Skeletal muscle tissue (tissue), 3 donors: ENCODE measurements at regions not wholly inside any gene's neighbourhood (a gene's known extent, or its start where the extent isn't known, plus 50 kb on each side); places are given as distances from the start of the nearest gene placed in this dataset.
"Not testable (repeated sequence)": the region's sequence is repeated elsewhere in the genome, so short reads cannot be mapped to it uniquely, and the experiment has no call there.

Source experiments
- H3K27ac ChIP-seq: one replicate; pipeline ENCODE4 v1.7.0; 2013; ENCODE audit warnings: mild to moderate bottlenecking, low read depth, low read length, inconsistent platforms
- H3K27me3 ChIP-seq, 3 donors: one replicate each; pipeline ENCODE4 v1.7.0; 2013; ENCODE audit warnings: low read length in 3 of 3; ENCODE audit not compliant: control insufficient read depth in 3 of 3, insufficient read depth in 3 of 3
- H3K36me3 ChIP-seq, 3 donors: one replicate each; pipeline ENCODE4 v1.7.0; 2013; ENCODE audit warnings: low read length in 3 of 3; ENCODE audit not compliant: control insufficient read depth in 3 of 3, insufficient read depth in 3 of 3
- H3K4me1 ChIP-seq, 3 donors: one replicate each; pipeline ENCODE4 v1.7.0; 2013; ENCODE audit warnings: low read length in 3 of 3, mild to moderate bottlenecking in 3 of 3; ENCODE audit not compliant: control insufficient read depth in 3 of 3, insufficient read depth in 3 of 3
- H3K4me3 ChIP-seq, 3 donors: one replicate each; pipeline ENCODE4 v1.7.0; 2013; ENCODE audit warnings: low read length in 3 of 3
- H3K9ac ChIP-seq, 3 donors: one replicate each; pipeline ENCODE4 v1.7.0; 2013; ENCODE audit warnings: low read length in 3 of 3, mild to moderate bottlenecking in 3 of 3, moderate library complexity in 2 of 3, low read depth in 1 of 3
- H3K9me3 ChIP-seq, 3 donors: one replicate each; pipeline ENCODE4 v1.7.0; 2013; ENCODE audit warnings: low read length in 3 of 3; ENCODE audit not compliant: control insufficient read depth in 3 of 3
- donor health status: Osteomylitis.

DNA sequence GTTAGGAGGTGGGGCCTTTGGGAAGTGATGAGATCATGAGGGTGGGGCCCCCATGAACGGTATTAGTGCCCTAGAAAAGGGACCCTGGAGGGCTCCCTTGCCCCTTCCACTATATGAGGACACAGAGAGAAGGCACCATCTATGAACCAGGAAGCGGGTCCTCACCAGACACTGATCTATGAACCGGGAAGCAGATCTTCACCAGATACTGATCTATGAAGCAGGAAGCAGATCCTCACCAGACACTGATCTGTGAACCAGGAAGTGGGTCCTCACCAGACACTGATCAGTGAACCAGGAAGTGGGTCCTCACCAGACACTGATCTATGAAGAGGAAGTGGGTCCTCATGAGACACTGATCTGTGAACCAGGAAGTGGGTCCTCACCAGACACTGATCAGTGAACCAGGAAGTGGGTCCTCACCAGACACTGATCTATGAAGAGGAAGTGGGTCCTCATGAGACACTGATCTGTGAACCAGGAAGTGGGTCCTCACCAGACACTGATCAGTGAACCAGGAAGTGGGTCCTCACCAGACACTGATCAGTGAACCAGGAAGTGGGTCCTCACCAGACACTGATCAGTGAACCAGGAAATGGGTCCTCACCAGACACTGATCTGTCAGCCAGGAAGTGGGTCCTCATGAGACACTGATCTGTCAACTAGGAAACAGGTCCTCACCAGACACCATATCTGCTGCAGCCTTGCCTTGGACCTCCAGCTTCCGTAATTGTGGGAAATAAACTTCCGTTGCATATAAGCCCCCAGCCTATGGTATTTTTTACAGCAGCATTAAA, 316.1 kb downstream of the BRD1 start:
- not testable (repeated sequence) for H3K4me3 ChIP-seq, H3K27ac ChIP-seq, H3K9me3 ChIP-seq, H3K9ac ChIP-seq, H3K4me1 ChIP-seq, H3K36me3 ChIP-seq, H3K27me3 ChIP-seq

DNA sequence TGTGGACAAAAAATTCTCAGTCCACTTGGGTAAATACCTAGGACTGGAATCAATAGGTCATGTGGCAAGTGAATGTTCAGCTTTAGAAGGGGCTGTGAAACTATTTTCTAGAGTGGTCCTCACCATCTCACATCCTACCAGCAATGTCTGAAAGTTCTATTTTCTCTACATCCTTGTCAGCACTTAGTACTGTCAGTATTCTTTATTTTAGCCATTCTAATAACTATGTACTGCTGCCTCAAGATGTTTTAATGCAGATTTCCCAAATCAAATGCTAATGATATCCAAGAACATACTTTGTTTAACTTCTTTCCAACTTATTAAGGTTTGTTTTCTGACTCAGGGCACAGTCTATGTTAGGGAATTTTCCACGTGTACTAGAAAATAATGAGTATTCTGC, 317.0 kb downstream of the BRD1 start:
- Histone ChIP-seq H3K9ac (no peak overlapping the region), H3K27ac (no peak overlapping the region)

DNA sequence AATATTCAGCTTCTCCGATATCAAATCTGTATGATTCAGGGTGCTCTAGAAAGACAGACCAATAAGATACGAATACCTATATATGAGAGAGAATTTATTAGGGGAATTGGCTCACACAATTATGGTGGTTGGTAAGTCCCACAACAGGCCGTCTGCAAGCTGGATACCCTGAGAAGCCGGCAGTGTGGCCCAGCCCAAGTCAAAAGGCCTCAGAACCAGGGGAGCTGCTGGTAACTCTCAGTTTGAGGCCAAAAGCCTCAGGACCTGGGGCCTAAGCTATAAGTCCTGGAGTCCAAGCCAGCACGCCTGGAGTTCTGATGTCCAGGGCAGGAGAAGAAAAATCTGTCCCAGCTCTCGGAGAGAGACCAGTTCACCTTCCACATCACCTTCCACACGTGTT, 318.7 kb downstream of the BRD1 start:
- H3K9me3 ChIP-seq = peaks cover 2 to 8% (median 2%) of the 10 kb centered on the region in 3 donors
- peaks cover 0 to under 1% (median 0%) of the 10 kb centered on the region in 3 donors for H3K27me3 ChIP-seq
- H3K36me3 ChIP-seq = no peaks in the 10 kb centered on the region
- H3K4me1 ChIP-seq = no peaks in the 10 kb centered on the region
- H3K4me3 ChIP-seq = no peak overlapping the region
- H3K9ac ChIP-seq = no peak overlapping the region
- no peak overlapping the region for H3K27ac ChIP-seq

More for the DNA sequence above, 317.0 kb downstream of the BRD1 start:
- no peaks in the 10 kb centered on the region for H3K36me3 ChIP-seq
- H3K4me1 ChIP-seq = no peaks in the 10 kb centered on the region
- peaks cover 2 to 8% (median 2%) of the 10 kb centered on the region in 3 donors for H3K9me3 ChIP-seq
- H3K27me3 ChIP-seq = peaks cover 0 to 6% (median 0%) of the 10 kb centered on the region in 3 donors
- no peak overlapping the region for H3K4me3 ChIP-seq

DNA sequence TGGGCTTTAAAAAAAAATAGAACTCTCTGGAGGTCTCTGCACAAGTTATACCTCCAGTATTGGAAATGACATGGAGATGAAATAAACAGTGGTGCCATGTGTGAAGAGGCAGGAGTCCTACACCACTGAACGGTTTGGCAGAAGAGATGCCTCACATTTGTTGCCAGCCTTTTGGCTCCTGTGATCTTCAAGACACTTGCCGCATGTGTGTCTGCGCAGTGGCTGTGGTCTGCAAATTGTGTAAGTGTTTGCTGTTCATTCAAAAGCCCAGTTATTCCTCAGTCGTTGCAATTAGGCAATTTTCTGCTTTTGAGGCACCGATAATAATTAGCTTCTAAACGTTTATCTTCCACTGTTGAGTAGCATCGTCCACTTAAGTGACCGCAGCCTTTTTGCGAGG, 319.1 kb downstream of the BRD1 start:
- Histone ChIP-seq H3K36me3 (no peaks in the 10 kb centered on the region), H3K4me1 (no peaks in the 10 kb centered on the region), H3K27ac (no peak overlapping the region), H3K27me3 (no peaks in the 10 kb centered on the region), H3K9ac (no peak overlapping the region), H3K4me3 (no peak overlapping the region), H3K9me3 (peaks cover 2 to 8% (median 2%) of the 10 kb centered on the region in 3 donors)

- Histone ChIP-seq H3K9ac (no peak overlapping the region), H3K4me3 (no peak overlapping the region), H3K4me1 (no peaks in the 10 kb centered on the region), H3K36me3 (no peaks in the 10 kb centered on the region), H3K27me3 (no peaks in the 10 kb centered on the region), H3K27ac (no peak overlapping the region), H3K9me3 (peaks cover 2 to 8% (median 2%) of the 10 kb centered on the region in 3 donors)
Measured at GRCh38 chr22:49507607-49508292, 319.9 kb downstream of the BRD1 start.

DNA sequence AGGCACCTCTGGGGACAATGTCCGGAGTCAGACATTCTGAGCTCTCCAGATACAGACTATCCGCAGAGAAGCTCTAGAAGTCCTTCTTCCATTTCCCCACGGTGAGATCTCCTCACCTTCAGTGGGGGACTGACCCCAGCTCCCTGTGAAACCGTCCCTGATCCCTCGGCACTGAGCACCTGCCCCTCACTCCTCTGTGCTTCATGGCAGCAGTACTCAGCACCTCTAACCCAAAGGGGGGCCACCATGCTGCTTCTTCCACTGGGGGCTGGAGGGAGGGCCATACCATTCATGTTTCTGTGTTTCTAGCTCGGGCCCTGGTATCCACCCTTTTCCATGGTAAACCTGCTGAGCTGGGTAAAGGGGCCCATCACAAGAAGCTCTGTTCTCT, 321.7 kb downstream of the BRD1 start:
- H3K9me3 ChIP-seq = peaks cover 2 to 8% (median 2%) of the 10 kb centered on the region in 3 donors
- no peaks in the 10 kb centered on the region for H3K4me1 ChIP-seq

DNA sequence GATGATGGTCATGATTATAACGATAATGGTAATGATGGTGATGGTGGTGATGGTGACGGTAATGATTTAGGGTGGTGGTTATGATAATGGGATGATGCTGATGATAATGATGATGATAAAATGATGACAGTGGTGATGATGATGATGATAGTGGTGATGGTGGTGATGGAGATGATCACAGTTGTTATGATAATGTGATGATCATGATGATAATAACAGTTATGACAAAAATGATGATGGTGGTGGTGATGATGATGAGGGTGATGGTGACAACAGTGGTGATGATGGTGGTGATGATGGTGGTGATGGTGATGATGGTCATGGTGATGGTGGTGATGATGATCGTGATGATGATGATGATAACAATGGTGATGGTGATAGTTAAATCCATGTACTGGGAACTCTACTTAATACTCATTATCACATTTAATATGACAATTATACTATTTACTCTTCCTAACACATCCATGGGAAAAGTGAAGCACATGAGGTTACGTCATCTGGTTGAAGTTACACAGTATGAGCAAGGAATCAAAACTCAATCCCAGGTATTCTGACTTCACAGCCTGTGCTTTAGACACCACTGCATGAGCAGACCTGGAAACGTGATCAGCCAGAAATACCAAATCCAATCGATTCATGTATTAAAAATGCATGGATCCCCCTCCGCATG, 322.2 kb downstream of the BRD1 start:
- H3K4me1 ChIP-seq = no peaks in the 10 kb centered on the region
- no peak overlapping the region for H3K27ac ChIP-seq

More for the DNA sequence above, 321.7 kb downstream of the BRD1 start:
- H3K9ac ChIP-seq = no peak overlapping the region
- H3K27ac ChIP-seq = no peak overlapping the region
- no peaks in the 10 kb centered on the region for H3K36me3 ChIP-seq
- H3K27me3 ChIP-seq = no peaks in the 10 kb centered on the region
- no peak overlapping the region for H3K4me3 ChIP-seq

GRCh38 chr22:49503896-49504521, 323.7 kb downstream of the BRD1 start:
- no peaks in the 10 kb centered on the region for H3K27me3 ChIP-seq
- H3K9me3 ChIP-seq = peaks cover 0 to 2% (median 2%) of the 10 kb centered on the region in 3 donors
- H3K9ac ChIP-seq = no peak overlapping the region
- H3K4me3 ChIP-seq = no peak overlapping the region
- H3K4me1 ChIP-seq = no peaks in the 10 kb centered on the region
- H3K36me3 ChIP-seq = no peaks in the 10 kb centered on the region
- no peak overlapping the region for H3K27ac ChIP-seq

More for the DNA sequence above, 322.2 kb downstream of the BRD1 start:
- Histone ChIP-seq H3K27me3 (no peaks in the 10 kb centered on the region), H3K9ac (no peak overlapping the region), H3K36me3 (no peaks in the 10 kb centered on the region), H3K4me3 (no peak overlapping the region), H3K9me3 (peaks cover 2 to 6% (median 2%) of the 10 kb centered on the region in 3 donors)

GRCh38 chr22:49503321-49503720, 324.4 kb downstream of the BRD1 start:
- Histone ChIP-seq H3K36me3 (no peaks in the 10 kb centered on the region), H3K4me3 (no peak overlapping the region), H3K27me3 (no peaks in the 10 kb centered on the region), H3K4me1 (no peaks in the 10 kb centered on the region), H3K27ac (no peak overlapping the region), H3K9ac (no peak overlapping the region), H3K9me3 (peaks cover 0 to 2% (median 0%) of the 10 kb centered on the region in 3 donors)
